ENCODE measurements at regions not wholly inside any gene's neighbourhood (a gene's known extent, or its start where the extent isn't known, plus 50 kb on each side); places are given as distances from the start of the nearest gene placed in this dataset.

DNA sequence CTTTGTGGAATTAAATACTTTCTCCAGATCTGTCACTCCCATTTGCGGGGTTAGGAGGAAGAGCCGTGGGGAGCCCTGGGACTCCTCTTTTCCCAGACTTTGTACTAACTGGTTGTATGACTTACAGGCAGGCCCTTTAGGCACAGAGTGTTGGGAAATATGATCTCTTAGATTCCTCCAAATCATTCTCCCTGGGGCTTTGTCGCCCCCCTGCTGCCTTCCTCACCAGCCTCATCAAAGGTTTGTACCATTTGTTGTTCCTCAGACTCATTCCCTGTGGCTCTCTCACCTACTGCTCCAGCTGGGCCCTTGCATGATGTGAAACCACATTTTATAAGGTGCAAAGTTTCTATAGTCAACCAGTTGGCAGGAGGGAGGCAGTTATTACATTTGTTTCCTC lies 56.4 kb downstream of the CRYGS start:
- no peak for DNase-seq

- DNase-seq: no peak
Measured at GRCh38 chr3:186487037-186487436, 57.1 kb downstream of the CRYGS start.

GRCh38 chr3:186483611-186484340 lies 60.4 kb downstream of the CRYGS start:
- DNase-seq: no peak

DNA sequence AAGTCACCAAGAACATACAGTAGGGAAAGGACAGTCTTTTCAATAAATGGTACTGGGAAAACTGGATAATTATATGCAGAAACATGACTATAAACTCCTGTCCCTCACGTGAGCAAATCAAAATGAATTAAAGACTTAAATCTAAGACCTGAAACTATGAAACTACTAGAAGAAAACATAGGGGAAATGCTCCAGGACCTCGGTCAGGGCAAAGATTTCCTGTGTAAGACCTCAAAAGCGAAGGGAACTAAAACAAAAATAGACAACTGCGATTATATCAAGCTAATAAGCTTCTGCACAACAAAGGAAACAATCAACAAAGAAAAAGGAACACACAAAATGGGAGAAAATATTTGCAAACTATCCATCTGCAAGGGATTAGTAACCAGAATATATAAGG lies 62.7 kb downstream of the CRYGS start:
- no peak for DNase-seq

- no peak for DNase-seq
Measured at GRCh38 chr3:186477876-186478275, 66.3 kb downstream of the CRYGS start.

DNA sequence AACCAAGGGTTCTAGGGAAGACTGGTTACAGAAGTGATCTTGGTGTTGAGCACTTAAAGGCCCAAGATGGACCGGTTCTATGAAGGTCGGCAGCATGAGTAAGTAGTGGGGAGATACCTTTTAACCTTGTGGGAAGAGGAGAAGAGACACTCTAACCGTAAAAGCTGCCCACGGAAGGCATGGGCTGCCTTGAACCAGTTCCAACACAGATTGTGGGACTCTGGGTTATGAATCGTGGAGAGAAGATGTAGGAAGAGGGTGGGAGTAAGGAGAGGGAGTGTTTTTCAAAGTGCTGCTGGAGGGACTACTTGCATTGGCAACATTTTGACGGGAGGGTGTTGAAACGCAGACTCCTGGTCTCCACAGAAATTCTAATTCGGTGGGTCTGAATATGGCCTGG lies 67.1 kb downstream of the CRYGS start:
- DNase-seq: no peak

- DNase-seq: no peak
Measured at GRCh38 chr3:186476541-186476940, 67.6 kb downstream of the CRYGS start.

DNA sequence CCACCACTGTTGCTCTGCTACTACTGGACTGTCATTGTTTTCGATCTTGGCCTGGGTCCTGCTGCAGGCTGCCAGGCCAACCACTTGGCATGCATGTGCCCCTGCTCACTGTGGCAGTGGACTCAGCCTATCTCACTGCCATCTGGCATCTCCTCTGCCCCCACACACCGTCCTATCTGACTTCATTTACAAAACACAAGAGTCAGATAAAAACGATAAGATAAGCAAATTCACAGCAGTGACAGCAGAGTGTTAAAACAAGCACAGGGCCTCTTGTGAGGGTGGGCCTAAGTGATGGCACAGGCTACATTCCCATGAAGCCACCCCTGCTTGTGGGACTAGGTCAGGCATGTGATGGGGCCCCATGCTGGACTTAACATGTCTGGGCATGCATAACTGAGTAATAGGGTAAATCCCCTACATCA lies 68.1 kb downstream of the CRYGS start:
- no peak for DNase-seq

DNA sequence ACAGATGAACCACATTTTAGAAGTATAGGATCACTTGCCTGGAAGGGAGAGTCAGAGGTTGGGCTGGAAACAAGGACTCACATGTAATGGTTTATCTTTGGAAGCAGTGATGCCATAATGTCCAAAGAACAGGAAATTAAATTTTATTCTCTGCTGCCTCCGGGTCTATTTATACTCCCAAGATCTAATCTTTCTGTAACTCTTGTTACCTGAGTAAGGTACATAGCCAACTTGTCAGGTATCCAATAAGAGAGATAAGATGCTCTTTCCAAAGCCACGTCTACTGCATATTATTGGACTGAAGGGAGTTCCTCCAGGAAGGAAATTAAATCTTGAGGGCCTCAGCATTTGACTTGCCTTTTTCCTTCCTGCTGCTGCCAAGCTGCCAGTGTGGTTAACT lies 71.0 kb downstream of the CRYGS start:
- no peak for DNase-seq

GRCh38 chr3:186472456-186473008 lies 71.6 kb downstream of the CRYGS start:
- DNase-seq: no peak

- no peak for DNase-seq
Measured at GRCh38 chr3:186471771-186472170, 72.4 kb downstream of the CRYGS start.

DNA sequence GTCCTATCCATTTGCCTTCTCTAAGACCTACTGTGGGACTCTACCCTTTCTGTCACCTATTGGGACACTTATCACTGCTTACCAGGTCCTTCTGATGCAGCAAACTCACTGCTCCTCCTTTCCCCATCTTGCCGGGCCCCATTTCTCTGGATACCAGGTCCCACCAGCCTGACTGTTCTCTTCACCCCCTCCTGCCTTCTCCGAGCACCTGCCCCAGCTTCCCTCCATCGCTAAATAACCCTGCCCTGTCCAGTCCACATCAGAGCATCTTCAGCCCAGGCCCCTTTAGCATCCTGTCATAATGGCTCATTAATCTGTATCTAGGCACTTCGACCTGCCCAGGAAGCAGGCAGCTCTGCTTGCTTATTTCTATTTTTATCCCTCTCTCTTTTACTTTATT lies 74.7 kb downstream of the CRYGS start:
- DNase-seq: no peak

- DNase-seq: no peak
Measured at GRCh38 chr3:186467969-186468368, 76.2 kb downstream of the CRYGS start.

DNA sequence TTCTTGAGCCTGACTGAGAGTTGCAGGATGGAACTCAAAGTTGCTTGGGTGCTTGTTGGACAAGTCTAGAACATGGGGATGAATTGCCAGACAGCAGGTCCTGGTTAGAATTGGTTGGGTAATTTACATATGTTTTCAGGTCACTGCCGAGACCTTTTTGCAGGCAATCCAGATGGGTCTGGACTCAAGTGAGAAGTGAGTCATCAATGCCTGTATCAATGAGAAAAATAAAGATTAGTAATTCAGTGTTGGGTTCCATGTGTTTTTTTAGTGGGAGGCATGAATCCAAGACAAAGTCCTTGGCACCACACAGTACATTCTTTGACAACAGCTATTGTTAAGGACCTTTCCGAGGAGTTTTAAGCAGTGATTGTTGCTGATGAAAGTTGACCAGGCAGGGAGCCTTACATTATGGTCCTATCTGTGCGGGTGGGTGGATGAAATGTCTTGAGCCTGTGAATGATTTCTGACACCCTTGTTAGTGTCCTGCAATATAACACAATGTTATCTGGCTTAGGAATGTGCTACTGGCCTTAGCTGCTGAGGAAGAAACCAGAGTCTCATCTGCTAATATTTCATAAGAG lies 77.7 kb downstream of the CRYGS start:
- no peak for DNase-seq

DNA sequence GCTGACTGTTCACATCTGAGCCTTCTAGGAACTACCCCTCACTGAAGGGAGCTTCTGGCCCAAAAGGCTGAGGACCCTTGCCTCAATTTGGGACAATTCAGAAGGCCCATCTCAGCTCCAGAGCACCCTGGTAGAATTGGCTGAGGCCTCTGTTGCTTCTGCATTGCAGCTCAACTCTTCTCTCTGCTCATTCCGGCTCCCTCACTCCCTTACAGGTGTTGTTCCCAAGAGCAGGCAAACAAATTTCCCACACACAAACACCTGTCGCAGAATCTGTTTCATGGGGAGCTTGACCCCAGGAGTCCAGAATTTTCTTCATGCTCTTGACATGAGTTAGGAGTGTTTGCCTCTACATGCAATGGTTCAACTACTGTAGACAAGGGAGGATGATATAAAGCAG lies 78.7 kb downstream of the CRYGS start:
- DNase-seq: no peak

GRCh38 chr3:186464424-186465093 lies 79.6 kb downstream of the CRYGS start:
- peak; percentile 1 for DNase-seq

DNA sequence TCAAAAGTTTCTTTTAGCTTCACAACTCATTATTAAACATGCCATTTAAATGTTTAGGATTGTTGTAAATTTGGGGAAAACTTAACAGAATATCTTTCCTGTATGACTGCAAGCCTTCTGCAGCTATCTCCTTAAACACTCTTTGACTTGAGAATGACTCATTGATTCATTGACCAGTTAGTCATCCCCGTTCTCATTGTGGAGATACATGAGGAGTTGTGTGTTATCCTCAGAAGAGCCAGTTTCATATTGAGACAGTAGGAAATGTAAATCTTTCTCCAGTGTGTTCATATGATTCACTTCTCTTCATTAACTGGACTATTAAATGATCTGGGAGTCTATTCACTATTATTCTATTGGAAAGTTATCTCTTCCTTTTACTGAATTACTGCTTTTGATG lies 83.0 kb downstream of the CRYGS start:
- DNase-seq: no peak

GRCh38 chr3:186459108-186459467 lies 85.1 kb downstream of the CRYGS start:
- no peak for DNase-seq

GRCh38 chr3:186458306-186459107 lies 85.7 kb downstream of the CRYGS start:
- no peak for DNase-seq

- no peak for DNase-seq
Measured at GRCh38 chr3:186457236-186457635, 86.9 kb downstream of the CRYGS start.

DNA sequence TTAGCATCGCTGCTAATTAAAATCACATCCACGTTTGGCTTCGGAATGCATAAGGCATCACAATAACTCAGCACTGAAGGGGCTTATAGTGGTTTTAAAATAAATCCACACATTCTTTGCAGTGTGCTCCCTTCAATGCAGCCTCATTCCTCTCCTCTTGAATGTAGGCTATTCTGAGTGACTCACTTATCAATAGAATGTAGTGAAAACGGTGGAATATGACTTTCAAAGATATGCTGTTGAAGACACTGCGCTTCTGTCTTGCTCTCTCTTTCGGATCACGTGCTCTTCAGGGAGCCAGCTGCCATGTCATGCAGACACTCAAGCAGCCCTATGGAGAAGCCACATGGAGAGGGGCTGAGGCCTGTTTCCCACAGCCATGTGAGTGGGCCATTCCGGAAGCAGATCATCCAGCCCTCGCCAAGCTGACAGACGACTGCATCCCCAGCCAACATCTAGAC lies 87.4 kb downstream of the CRYGS start:
- no peak for DNase-seq

DNA sequence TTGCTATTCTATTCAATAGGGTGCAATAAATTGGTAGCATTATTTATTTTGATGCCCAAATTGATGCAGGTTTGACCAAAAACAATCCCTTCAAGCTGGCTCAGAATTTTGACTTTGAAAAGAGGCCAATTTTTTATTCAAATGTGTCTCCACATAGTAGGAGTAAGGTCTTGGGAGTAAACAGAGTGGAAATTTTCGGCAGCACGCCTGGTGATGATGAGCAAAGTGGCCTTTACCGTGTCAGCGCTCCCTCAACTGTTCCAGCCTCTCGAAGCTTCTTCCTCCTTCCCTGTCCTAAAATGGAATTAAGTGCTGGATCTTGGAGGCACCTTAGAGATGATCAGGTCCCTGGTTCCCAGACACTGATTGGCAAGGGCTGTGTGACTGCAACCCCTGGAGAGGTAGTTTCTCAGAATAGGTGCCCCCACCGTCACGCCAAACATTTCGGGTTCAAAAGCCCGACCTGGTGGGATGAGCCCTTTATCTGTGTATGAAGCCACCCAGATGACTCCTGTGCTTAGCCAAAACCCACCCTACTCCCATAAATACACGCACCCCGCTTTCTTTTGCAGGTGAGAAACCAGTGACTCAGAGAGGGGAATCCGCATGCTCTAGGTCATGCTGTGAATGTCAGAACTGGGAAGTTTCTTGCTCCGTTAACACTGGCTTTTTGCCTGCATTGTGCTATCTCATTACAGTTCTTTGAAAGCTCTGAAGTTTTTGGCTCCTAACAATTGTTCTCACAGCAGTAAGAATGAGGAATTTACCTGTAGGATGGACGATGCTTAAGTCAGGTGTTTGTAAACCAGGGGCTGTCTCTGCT lies 89.1 kb downstream of the CRYGS start:
- DNase-seq: no peak
